ENCODE measurements at regions not wholly inside any gene's neighbourhood (a gene's known extent, or its start where the extent isn't known, plus 50 kb on each side); places are given as distances from the start of the nearest gene placed in this dataset.

GRCh38 chr15:61389334-61390028 lies 160.4 kb upstream of the RORA start:
- WGBS, 2 experiments (ENCODE audit: insufficient coverage in 1 of 2, insufficient read length in 1 of 2), result 93 to 94% methylated on average over 4 to 6 of the region's 6 CpGs
- Histone ChIP-seq H3K4me3 (ENCODE audit: low read length) (no peak overlapping the region), H3K27ac (ENCODE audit: low read depth, low read length) (no peak overlapping the region), H3K4me1 (ENCODE audit: control insufficient read depth, insufficient read depth, low read length) (peaks cover 5% of the 10 kb centered on the region), H3K36me3 (ENCODE audit: control insufficient read depth, insufficient read depth, low read length) (no peaks in the 10 kb centered on the region), H3K9ac (ENCODE audit: extremely low read depth, low read length, poor library complexity, severe bottlenecking) (no peak overlapping the region), H3K9me3 (ENCODE audit: control insufficient read depth, low read length) (no peaks in the 10 kb centered on the region), H3K27me3 (ENCODE audit: control insufficient read depth, insufficient read depth, low read length, poor library complexity, severe bottlenecking) (peaks cover 7% of the 10 kb centered on the region)
- no peak for TF ChIP-seq CTCF (conservative IDR thresholded peaks at IDR 0.05)
- no peaks in the 10 kb centered on the region for H3K36me3 Mint-ChIP-seq (ENCODE audit: low read depth)
- peaks cover 3% of the 10 kb centered on the region for H3K27me3 Mint-ChIP-seq (ENCODE audit: insufficient read depth)
- no peak for DNase-seq
- no peak overlapping the region for H3K27ac Mint-ChIP-seq
- H3K4me3 Mint-ChIP-seq, result no peak overlapping the region
- H3K4me1 Mint-ChIP-seq, result peaks cover 4% of the 10 kb centered on the region
- H3K9me3 Mint-ChIP-seq, result peaks cover 6% of the 10 kb centered on the region

- no peak overlapping the region for H3K4me3 ChIP-seq (ENCODE audit: low read length)
- H3K27ac Mint-ChIP-seq, result no peak overlapping the region
- H3K9me3 Mint-ChIP-seq, result peaks cover 6% of the 10 kb centered on the region
- no peak overlapping the region for H3K9ac ChIP-seq (ENCODE audit: extremely low read depth, low read length, poor library complexity, severe bottlenecking)
- no peak for DNase-seq
- H3K4me3 Mint-ChIP-seq, result no peak overlapping the region
- H3K9me3 ChIP-seq (ENCODE audit: control insufficient read depth, low read length), result no peaks in the 10 kb centered on the region
- peaks cover 3% of the 10 kb centered on the region for H3K27me3 Mint-ChIP-seq (ENCODE audit: insufficient read depth)
- no peak for TF ChIP-seq CTCF (conservative IDR thresholded peaks at IDR 0.05)
- H3K27ac ChIP-seq (ENCODE audit: low read depth, low read length), result no peak overlapping the region
- no peaks in the 10 kb centered on the region for H3K36me3 Mint-ChIP-seq (ENCODE audit: low read depth)
- peaks cover 5% of the 10 kb centered on the region for H3K4me1 ChIP-seq (ENCODE audit: control insufficient read depth, insufficient read depth, low read length)
- H3K27me3 ChIP-seq (ENCODE audit: control insufficient read depth, insufficient read depth, low read length, poor library complexity, severe bottlenecking), result no peaks in the 10 kb centered on the region
- no peaks in the 10 kb centered on the region for H3K36me3 ChIP-seq (ENCODE audit: control insufficient read depth, insufficient read depth, low read length)
- peaks cover 4% of the 10 kb centered on the region for H3K4me1 Mint-ChIP-seq
Observed at GRCh38 chr15:61387675-61388074, 158.6 kb upstream of the RORA start.

DNA sequence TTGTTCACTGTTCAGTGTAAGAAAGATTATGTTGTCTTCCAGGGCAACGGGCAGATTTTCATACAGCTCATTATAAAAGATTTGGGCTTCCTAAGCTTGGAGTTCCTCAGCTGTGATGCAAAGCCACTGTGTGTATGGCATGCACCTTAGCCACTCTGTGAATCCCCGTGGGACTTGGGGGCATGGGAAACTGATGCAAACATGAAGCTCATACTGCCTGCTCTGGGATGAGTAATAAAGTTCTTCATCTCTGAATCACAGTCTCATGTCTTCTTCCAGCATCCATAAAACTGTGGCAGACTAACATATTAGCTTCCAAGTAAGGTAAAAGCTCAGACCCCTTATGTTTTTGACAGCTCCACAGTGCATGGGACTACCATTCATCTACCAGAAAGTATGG lies 154.3 kb upstream of the RORA start:
- H3K9me3 Mint-ChIP-seq, result peaks cover 6% of the 10 kb centered on the region
- Histone ChIP-seq H3K9me3 (ENCODE audit: control insufficient read depth, low read length) (no peaks in the 10 kb centered on the region), H3K36me3 (ENCODE audit: control insufficient read depth, insufficient read depth, low read length) (no peaks in the 10 kb centered on the region), H3K4me3 (ENCODE audit: low read length) (no peak overlapping the region), H3K4me1 (ENCODE audit: control insufficient read depth, insufficient read depth, low read length) (no peaks in the 10 kb centered on the region), H3K27ac (ENCODE audit: low read depth, low read length) (no peak overlapping the region), H3K27me3 (ENCODE audit: control insufficient read depth, insufficient read depth, low read length, poor library complexity, severe bottlenecking) (no peaks in the 10 kb centered on the region), H3K9ac (ENCODE audit: extremely low read depth, low read length, poor library complexity, severe bottlenecking) (no peak overlapping the region)
- H3K36me3 Mint-ChIP-seq (ENCODE audit: low read depth), result no peaks in the 10 kb centered on the region
- no peak overlapping the region for H3K27ac Mint-ChIP-seq
- DNase-seq, result no peak
- no peak for TF ChIP-seq CTCF (conservative IDR thresholded peaks at IDR 0.05)
- 88 to 95% methylated on average over 2 of the region's 2 CpGs for WGBS, 2 experiments (ENCODE audit: insufficient coverage in 1 of 2, insufficient read length in 1 of 2)
- peaks cover 4% of the 10 kb centered on the region for H3K4me1 Mint-ChIP-seq
- no peak overlapping the region for H3K4me3 Mint-ChIP-seq
- H3K27me3 Mint-ChIP-seq (ENCODE audit: insufficient read depth), result peaks cover 3% of the 10 kb centered on the region

Data from endodermal cell (in vitro differentiated cells).